ENCODE measurements at regions not wholly inside any gene's neighbourhood (a gene's known extent, or its start where the extent isn't known, plus 50 kb on each side); places are given as distances from the start of the nearest gene placed in this dataset.

GRCh38 chr5:165152058-165152457 lies 1646.6 kb downstream of the MAT2B start:
- no peaks in the 10 kb centered on the region for H3K4me1 Mint-ChIP-seq (ENCODE audit: low read depth)
- H3K9me3 Mint-ChIP-seq = peaks cover 12% of the 10 kb centered on the region
- no peaks in the 10 kb centered on the region for H3K36me3 Mint-ChIP-seq
- no peak for DNase-seq
- H3K27ac Mint-ChIP-seq = no peak overlapping the region
- H3K4me3 Mint-ChIP-seq = no peak overlapping the region
- ChIA-PET CTCF (no interaction called here), POLR2A (no interaction called here)
- no peaks in the 10 kb centered on the region for H3K27me3 Mint-ChIP-seq
- intact Hi-C loops (cut with micrococcal nuclease) = no loop called here

- Mint-ChIP-seq H3K4me3 (no peak overlapping the region), H3K4me1 (ENCODE audit: low read depth) (no peaks in the 10 kb centered on the region), H3K27ac (no peak overlapping the region), H3K27me3 (no peaks in the 10 kb centered on the region), H3K36me3 (no peaks in the 10 kb centered on the region), H3K9me3 (peaks cover 23% of the 10 kb centered on the region)
- ChIA-PET CTCF (no interaction called here), POLR2A (no interaction called here)
- no peak for DNase-seq
- intact Hi-C loops (cut with micrococcal nuclease) = no loop called here
These were observed 1651.8 kb downstream of the MAT2B start for GRCh38 chr5:165157219-165157618.

- Mint-ChIP-seq H3K9me3 (peaks cover 21% of the 10 kb centered on the region), H3K4me1 (ENCODE audit: low read depth) (no peaks in the 10 kb centered on the region), H3K36me3 (no peaks in the 10 kb centered on the region), H3K27me3 (no peaks in the 10 kb centered on the region), H3K4me3 (no peak overlapping the region), H3K27ac (no peak overlapping the region)
- DNase-seq = no peak
- POLR2A ChIA-PET = no interaction called here
- CTCF ChIA-PET = no interaction called here
- intact Hi-C loops (cut with micrococcal nuclease) = no loop called here
These were observed 1655.8 kb downstream of the MAT2B start for GRCh38 chr5:165161204-165161603.

GRCh38 chr5:165163861-165164260 lies 1658.4 kb downstream of the MAT2B start:
- POLR2A ChIA-PET = no interaction called here
- no peaks in the 10 kb centered on the region for H3K4me1 Mint-ChIP-seq (ENCODE audit: low read depth)
- H3K27ac Mint-ChIP-seq = no peak overlapping the region
- H3K4me3 Mint-ChIP-seq = no peak overlapping the region
- DNase-seq = no peak
- no peaks in the 10 kb centered on the region for H3K27me3 Mint-ChIP-seq
- intact Hi-C loops (cut with micrococcal nuclease) = no loop called here
- H3K9me3 Mint-ChIP-seq = peaks cover 17% of the 10 kb centered on the region
- CTCF ChIA-PET = no interaction called here
- H3K36me3 Mint-ChIP-seq = no peaks in the 10 kb centered on the region

GRCh38 chr5:165173651-165174050 lies 1668.2 kb downstream of the MAT2B start:
- intact Hi-C loops (cut with micrococcal nuclease) = no loop called here
- POLR2A ChIA-PET = no interaction called here
- Mint-ChIP-seq H3K27me3 (no peaks in the 10 kb centered on the region), H3K27ac (no peak overlapping the region), H3K4me3 (no peak overlapping the region), H3K36me3 (no peaks in the 10 kb centered on the region), H3K4me1 (ENCODE audit: low read depth) (no peaks in the 10 kb centered on the region), H3K9me3 (peaks cover 10% of the 10 kb centered on the region)
- CTCF ChIA-PET = no interaction called here
- DNase-seq = no peak

GRCh38 chr5:165175041-165175440 lies 1669.6 kb downstream of the MAT2B start:
- intact Hi-C loops (cut with micrococcal nuclease) = no loop called here
- no peak for DNase-seq
- Mint-ChIP-seq H3K9me3 (peaks cover 3% of the 10 kb centered on the region), H3K27ac (no peak overlapping the region), H3K4me1 (ENCODE audit: low read depth) (no peaks in the 10 kb centered on the region), H3K27me3 (no peaks in the 10 kb centered on the region), H3K36me3 (no peaks in the 10 kb centered on the region), H3K4me3 (no peak overlapping the region)
- ChIA-PET POLR2A (no interaction called here), CTCF (no interaction called here)

GRCh38 chr5:165184183-165184582 lies 1678.8 kb downstream of the MAT2B start:
- DNase-seq = no peak

GRCh38 chr5:165185716-165186115 lies 1680.3 kb downstream of the MAT2B start:
- Mint-ChIP-seq H3K4me1 (ENCODE audit: low read depth) (no peaks in the 10 kb centered on the region), H3K27ac (no peak overlapping the region), H3K9me3 (peaks cover 6% of the 10 kb centered on the region), H3K36me3 (no peaks in the 10 kb centered on the region), H3K4me3 (no peak overlapping the region), H3K27me3 (no peaks in the 10 kb centered on the region)
- POLR2A ChIA-PET = no interaction called here
- no peak for DNase-seq
- intact Hi-C loops (cut with micrococcal nuclease) = no loop called here
- CTCF ChIA-PET = no interaction called here

More at GRCh38 chr5:165184183-165184582, 1678.8 kb downstream of the MAT2B start:
- intact Hi-C loops (cut with micrococcal nuclease) = no loop called here
- Mint-ChIP-seq H3K4me1 (ENCODE audit: low read depth) (no peaks in the 10 kb centered on the region), H3K9me3 (peaks cover 6% of the 10 kb centered on the region), H3K27me3 (no peaks in the 10 kb centered on the region), H3K27ac (no peak overlapping the region), H3K36me3 (no peaks in the 10 kb centered on the region), H3K4me3 (no peak overlapping the region)
- ChIA-PET CTCF (no interaction called here), POLR2A (no interaction called here)

GRCh38 chr5:165187815-165188214 lies 1682.4 kb downstream of the MAT2B start:
- H3K4me1 Mint-ChIP-seq (ENCODE audit: low read depth) = no peaks in the 10 kb centered on the region
- no peaks in the 10 kb centered on the region for H3K27me3 Mint-ChIP-seq
- H3K4me3 Mint-ChIP-seq = no peak overlapping the region
- CTCF ChIA-PET = no interaction called here
- POLR2A ChIA-PET = no interaction called here
- peaks cover 6% of the 10 kb centered on the region for H3K9me3 Mint-ChIP-seq
- H3K36me3 Mint-ChIP-seq = no peaks in the 10 kb centered on the region
- H3K27ac Mint-ChIP-seq = no peak overlapping the region
- DNase-seq = no peak
- intact Hi-C loops (cut with micrococcal nuclease) = no loop called here

GRCh38 chr5:165188556-165189175 lies 1683.2 kb downstream of the MAT2B start:
- no peaks in the 10 kb centered on the region for H3K4me1 Mint-ChIP-seq (ENCODE audit: low read depth)
- no peak overlapping the region for H3K4me3 Mint-ChIP-seq
- DNase-seq = no peak
- H3K27me3 Mint-ChIP-seq = no peaks in the 10 kb centered on the region
- no peaks in the 10 kb centered on the region for H3K36me3 Mint-ChIP-seq
- peaks cover 4% of the 10 kb centered on the region for H3K9me3 Mint-ChIP-seq
- CTCF ChIA-PET = no interaction called here
- no peak overlapping the region for H3K27ac Mint-ChIP-seq
- POLR2A ChIA-PET = no interaction called here
- intact Hi-C loops (cut with micrococcal nuclease) = no loop called here

- CTCF ChIA-PET = no interaction called here
- POLR2A ChIA-PET = no interaction called here
- Mint-ChIP-seq H3K27me3 (no peaks in the 10 kb centered on the region), H3K4me3 (no peak overlapping the region), H3K36me3 (no peaks in the 10 kb centered on the region), H3K9me3 (no peaks in the 10 kb centered on the region), H3K27ac (no peak overlapping the region), H3K4me1 (ENCODE audit: low read depth) (no peaks in the 10 kb centered on the region)
- intact Hi-C loops (cut with micrococcal nuclease) = no loop called here
- DNase-seq = no peak
These were observed 1691.5 kb downstream of the MAT2B start for GRCh38 chr5:165196961-165197360.

- H3K27me3 Mint-ChIP-seq = no peaks in the 10 kb centered on the region
- POLR2A ChIA-PET = no interaction called here
- no peak for DNase-seq
- no peak overlapping the region for H3K27ac Mint-ChIP-seq
- intact Hi-C loops (cut with micrococcal nuclease) = no loop called here
- CTCF ChIA-PET = no interaction called here
- no peak overlapping the region for H3K4me3 Mint-ChIP-seq
- H3K4me1 Mint-ChIP-seq (ENCODE audit: low read depth) = no peaks in the 10 kb centered on the region
- no peaks in the 10 kb centered on the region for H3K36me3 Mint-ChIP-seq
- H3K9me3 Mint-ChIP-seq = no peaks in the 10 kb centered on the region
These were observed 1696.0 kb downstream of the MAT2B start for GRCh38 chr5:165201369-165201768.

- Mint-ChIP-seq H3K9me3 (no peaks in the 10 kb centered on the region), H3K27me3 (no peaks in the 10 kb centered on the region), H3K4me1 (ENCODE audit: low read depth) (no peaks in the 10 kb centered on the region), H3K4me3 (no peak overlapping the region), H3K36me3 (no peaks in the 10 kb centered on the region), H3K27ac (no peak overlapping the region)
- ChIA-PET POLR2A (no interaction called here), CTCF (no interaction called here)
- no peak for DNase-seq
- intact Hi-C loops (cut with micrococcal nuclease) = no loop called here
These were observed 1696.5 kb downstream of the MAT2B start for GRCh38 chr5:165201771-165202518.
